Fibroblast of the aortic adventitia (primary cell): ENCODE measurements at regions not wholly inside any gene's neighbourhood (a gene's known extent, or its start where the extent isn't known, plus 50 kb on each side); places are given as distances from the start of the nearest gene placed in this dataset.
A peak's percentile ranks its signal among the peaks of the same experiment; 100 is the strongest.

Experiments used
- DNase-seq: peaks from one replicate; pipeline ENCODE4 v3.0.0-alpha.2; 2010; ENCODE audit warnings: low read depth
- H3K4me3 ChIP-seq: 2 replicates; pipeline ENCODE4 v1.5.1; 2011; ENCODE audit warnings: low read depth, mild to moderate bottlenecking, control low read depth, low read length, moderate library complexity
- TF ChIP-seq, protein P1 (sequence below): IDR thresholded peaks from 2 replicates; pipeline ENCODE4 v1.5.1; 2011; ENCODE audit warnings: mild to moderate bottlenecking, low read length, control low read depth, inconsistent platforms; ENCODE audit not compliant: insufficient read depth

GRCh38 chr10:6915307-6915706, 335.2 kb upstream of the PRKCQ start:
- TF ChIP-seq, protein P1, sequence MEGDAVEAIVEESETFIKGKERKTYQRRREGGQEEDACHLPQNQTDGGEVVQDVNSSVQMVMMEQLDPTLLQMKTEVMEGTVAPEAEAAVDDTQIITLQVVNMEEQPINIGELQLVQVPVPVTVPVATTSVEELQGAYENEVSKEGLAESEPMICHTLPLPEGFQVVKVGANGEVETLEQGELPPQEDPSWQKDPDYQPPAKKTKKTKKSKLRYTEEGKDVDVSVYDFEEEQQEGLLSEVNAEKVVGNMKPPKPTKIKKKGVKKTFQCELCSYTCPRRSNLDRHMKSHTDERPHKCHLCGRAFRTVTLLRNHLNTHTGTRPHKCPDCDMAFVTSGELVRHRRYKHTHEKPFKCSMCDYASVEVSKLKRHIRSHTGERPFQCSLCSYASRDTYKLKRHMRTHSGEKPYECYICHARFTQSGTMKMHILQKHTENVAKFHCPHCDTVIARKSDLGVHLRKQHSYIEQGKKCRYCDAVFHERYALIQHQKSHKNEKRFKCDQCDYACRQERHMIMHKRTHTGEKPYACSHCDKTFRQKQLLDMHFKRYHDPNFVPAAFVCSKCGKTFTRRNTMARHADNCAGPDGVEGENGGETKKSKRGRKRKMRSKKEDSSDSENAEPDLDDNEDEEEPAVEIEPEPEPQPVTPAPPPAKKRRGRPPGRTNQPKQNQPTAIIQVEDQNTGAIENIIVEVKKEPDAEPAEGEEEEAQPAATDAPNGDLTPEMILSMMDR = no peak
- no peak for DNase-seq

DNA sequence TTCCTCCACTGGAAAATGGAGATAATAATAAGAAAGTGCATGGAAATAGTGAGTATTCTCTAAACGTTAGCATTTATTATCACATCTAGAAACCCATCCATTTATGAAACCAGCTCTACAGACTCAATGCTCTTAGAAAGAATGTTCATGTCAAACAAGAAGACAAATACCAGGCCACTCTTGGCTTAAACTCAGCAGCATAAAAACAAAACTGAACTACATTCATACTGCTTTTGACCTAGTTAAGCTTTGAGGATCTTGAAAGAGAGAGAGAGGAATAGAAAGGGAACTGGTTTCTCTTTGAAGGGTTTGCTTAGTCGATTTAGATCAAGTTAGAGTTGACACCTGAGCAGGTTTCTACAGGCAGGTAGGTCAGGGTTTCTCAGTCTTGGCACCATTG, 332.9 kb upstream of the PRKCQ start:
- TF ChIP-seq, protein P1 = no peak
- peak; percentile 63 for DNase-seq
- no peak overlapping the region for H3K4me3 ChIP-seq

More at GRCh38 chr10:6915307-6915706, 335.2 kb upstream of the PRKCQ start:
- no peak overlapping the region for H3K4me3 ChIP-seq

DNA sequence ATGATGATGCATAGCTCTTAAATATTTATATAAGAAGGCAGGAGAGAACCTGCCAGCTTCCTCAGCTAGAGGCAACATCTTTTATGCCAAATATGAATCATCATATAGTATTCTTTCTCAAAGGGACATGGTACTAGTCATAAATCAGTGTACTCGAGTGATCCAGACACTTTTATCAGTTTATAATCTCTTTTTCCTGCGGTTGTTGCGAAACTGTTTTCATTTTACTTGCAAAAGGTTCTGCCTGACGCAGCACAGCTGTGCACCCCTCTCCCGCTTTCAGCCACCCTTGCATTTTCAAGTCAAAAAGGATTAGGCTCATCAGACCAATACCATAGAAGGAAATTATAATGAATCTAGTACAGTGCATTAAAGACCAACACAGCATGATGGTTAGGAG, 332.3 kb upstream of the PRKCQ start:
- TF ChIP-seq, protein P1 = no peak
- peak; percentile 89 for DNase-seq
- no peak overlapping the region for H3K4me3 ChIP-seq

DNA sequence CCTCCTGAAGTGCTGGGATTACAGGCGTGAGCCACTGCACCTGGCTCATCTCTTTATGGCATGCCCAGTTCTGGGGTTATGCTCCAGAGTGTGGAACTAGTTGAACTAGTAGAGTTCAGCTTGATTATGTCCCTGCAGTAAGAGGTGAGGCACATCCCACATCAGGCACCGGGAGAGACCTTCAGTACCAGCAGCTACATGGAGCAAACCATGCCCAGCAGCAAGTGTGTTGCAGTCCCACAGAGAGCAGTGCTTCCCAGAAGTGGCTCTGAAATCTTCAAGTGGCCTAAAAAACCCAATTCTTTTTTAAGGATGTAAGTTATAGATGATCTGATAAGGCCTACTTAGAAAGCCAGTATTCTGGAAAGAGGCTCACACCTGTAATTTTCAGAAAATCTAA, 331.9 kb upstream of the PRKCQ start:
- TF ChIP-seq, protein P1 = no peak
- no peak for DNase-seq
- no peak overlapping the region for H3K4me3 ChIP-seq

- H3K4me3 ChIP-seq = no peak overlapping the region
- TF ChIP-seq, protein P1 = no peak
- no peak for DNase-seq
Measured at GRCh38 chr10:6909905-6910560, 330.0 kb upstream of the PRKCQ start.

GRCh38 chr10:6907877-6908530, 327.9 kb upstream of the PRKCQ start:
- no peak for DNase-seq
- H3K4me3 ChIP-seq = no peak overlapping the region
- TF ChIP-seq, protein P1 = no peak
